Lower leg skin (tissue), 3 donors: ENCODE measurements at regions not wholly inside any gene's neighbourhood (a gene's known extent, or its start where the extent isn't known, plus 50 kb on each side); places are given as distances from the start of the nearest gene placed in this dataset.

Source experiments
- CTCF ChIP-seq, 3 donors: fragments of 450-650 bp; IDR thresholded peaks; one replicate each; pipeline ENCODE4 v1.5.1; 2016; ENCODE audit warnings: antibody characterized with exemption in 3 of 3, mild to moderate bottlenecking in 3 of 3, moderate library complexity in 2 of 3
- POLR2A ChIP-seq, 2 donors: fragments of 450-650 bp; IDR thresholded peaks; one replicate each; pipeline ENCODE4 v1.6.1; 2016 to 2017; ENCODE audit warnings: antibody characterized with exemption in 2 of 2, mild to moderate bottlenecking in 1 of 2, moderate library complexity in 1 of 2

DNA sequence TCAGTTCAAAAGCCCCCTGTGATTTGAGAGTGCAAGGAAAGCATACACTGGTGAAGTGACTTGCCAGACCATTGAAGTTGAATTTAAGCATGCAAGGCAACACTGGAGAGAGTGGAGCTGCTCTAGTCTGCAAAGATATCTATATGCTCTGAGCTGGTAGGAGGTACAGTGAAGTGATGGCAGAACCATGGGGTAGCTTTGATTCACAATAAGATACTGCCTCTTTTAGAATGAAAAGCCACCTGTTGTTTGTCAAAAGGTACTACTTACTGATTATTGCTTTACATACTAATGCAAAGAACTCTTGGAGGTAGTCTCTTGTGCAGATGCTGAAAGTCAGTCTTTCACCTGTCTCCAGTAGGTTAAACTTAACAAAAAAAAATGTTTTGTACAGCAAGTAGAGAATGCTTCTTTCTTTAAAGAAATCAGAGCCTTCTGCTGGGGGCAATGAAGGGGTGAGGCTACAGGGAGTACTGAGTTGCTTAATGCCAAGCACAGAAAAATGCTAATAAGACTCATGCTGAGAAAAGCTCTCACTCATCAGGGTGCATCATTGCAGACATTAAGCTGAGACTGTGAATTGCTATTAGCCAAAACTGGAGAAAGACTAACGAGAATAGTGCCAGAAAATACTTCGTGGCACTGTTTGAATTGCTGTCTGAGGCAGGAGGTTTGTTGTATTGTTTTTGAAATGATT, 1150.5 kb upstream of the TMPRSS15 start:
- no peak for TF ChIP-seq CTCF (IDR thresholded peaks at IDR 0.05)
- TF ChIP-seq POLR2A (IDR thresholded peaks at IDR 0.05): no peak
